Fibroblast of mammary gland (primary cell): ENCODE measurements at regions not wholly inside any gene's neighbourhood (a gene's known extent, or its start where the extent isn't known, plus 50 kb on each side); places are given as distances from the start of the nearest gene placed in this dataset.

ENCODE experiments used
- DNase-seq: peaks from one replicate; pipeline ENCODE4 v3.0.0-alpha.2; 2010; ENCODE audit warnings: low read depth
- H3K4me3 ChIP-seq: 2 replicates; pipeline ENCODE4 v1.5.1; 2011; ENCODE audit warnings: low read depth, mild to moderate bottlenecking, low read length, moderate library complexity; ENCODE audit not compliant: control insufficient read depth
- TF ChIP-seq, protein P1 (sequence below): conservative IDR thresholded peaks from 2 replicates; pipeline ENCODE4 v1.5.1; 2011; ENCODE audit warnings: low read depth, low read length, inconsistent platforms; ENCODE audit not compliant: control insufficient read depth, insufficient read depth

DNA sequence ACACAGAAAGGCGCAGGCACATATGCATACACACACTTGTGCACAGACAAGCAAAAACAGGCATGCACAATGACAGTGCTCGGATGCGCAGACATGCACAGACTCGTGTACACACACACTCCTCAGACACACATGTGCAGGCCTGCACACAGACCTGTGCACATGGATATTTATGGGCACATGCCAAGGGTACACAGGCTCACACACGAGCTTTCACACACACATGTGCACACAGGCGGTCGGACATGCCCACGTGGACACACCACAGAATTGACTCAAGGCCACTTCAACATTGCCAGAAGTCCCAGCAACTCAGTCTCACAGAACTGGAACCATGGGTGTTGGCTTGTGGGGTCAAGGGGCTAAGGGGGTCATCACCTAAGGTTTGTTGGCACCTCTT is 206.8 kb downstream of the URI1 start:
- no peak for DNase-seq
- no peak overlapping the region for H3K4me3 ChIP-seq
- TF ChIP-seq, protein P1, sequence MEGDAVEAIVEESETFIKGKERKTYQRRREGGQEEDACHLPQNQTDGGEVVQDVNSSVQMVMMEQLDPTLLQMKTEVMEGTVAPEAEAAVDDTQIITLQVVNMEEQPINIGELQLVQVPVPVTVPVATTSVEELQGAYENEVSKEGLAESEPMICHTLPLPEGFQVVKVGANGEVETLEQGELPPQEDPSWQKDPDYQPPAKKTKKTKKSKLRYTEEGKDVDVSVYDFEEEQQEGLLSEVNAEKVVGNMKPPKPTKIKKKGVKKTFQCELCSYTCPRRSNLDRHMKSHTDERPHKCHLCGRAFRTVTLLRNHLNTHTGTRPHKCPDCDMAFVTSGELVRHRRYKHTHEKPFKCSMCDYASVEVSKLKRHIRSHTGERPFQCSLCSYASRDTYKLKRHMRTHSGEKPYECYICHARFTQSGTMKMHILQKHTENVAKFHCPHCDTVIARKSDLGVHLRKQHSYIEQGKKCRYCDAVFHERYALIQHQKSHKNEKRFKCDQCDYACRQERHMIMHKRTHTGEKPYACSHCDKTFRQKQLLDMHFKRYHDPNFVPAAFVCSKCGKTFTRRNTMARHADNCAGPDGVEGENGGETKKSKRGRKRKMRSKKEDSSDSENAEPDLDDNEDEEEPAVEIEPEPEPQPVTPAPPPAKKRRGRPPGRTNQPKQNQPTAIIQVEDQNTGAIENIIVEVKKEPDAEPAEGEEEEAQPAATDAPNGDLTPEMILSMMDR, result no peak

DNA sequence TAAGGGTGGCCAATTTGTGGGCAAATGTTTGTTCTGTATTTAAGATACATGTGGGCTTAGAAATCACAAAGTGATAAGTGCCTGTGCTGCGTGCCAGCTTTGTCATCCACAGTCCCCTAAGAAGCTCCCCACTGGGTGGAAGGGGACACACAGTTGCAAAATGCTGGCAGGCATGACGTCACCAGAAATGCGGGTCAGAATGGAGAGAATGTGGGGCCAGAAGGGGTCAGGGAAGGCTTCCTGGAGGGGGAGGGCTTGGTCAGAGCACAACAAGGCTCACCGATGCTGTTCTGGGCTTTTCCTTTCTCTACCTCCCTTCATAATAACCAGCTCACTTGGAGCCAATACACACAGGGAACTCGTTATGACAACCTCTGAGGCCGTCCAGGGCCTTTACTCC is 207.3 kb downstream of the URI1 start:
- no peak overlapping the region for H3K4me3 ChIP-seq
- TF ChIP-seq, protein P1, result no peak
- DNase-seq, result no peak

DNA sequence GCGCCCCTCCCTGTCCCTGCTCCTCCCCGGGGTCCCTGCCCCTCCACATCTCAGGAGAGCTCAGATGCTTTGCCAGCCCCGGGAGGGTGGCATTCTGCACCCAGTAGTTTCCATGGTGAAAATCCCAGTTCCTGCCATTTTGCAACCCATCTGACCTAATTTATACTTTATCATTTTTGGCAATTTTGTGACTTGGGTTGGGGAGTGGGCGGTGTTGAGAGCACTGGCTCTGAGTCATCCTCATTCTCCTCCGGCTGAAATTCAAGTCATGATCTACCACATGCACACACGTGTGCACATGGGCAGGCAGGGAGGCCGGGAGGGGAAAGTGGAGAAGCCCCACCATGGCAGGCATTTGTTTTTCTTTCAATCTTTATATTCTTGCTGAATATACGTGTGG is 208.6 kb downstream of the URI1 start:
- TF ChIP-seq, protein P1, result no peak
- H3K4me3 ChIP-seq, result no peak overlapping the region
- no peak for DNase-seq

DNA sequence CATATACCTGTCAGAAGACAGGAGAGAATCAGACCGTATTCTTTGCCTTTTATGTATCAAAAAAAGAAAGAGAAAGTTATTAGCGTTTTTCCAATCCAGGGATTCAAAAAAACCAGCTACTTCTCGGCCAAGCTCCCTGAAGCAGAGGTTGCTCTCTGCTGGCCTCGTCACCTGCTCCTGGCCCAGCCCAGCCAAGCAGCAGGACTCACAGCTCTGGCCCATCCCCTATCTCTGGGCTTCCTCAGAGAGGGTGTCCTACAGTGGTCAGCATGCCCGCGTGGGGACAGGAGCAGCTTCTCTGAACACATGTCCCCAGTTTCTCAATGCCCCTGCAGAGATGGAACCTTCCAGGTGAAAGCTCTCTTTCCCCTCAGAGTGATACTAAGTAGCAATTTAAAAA is 209.0 kb downstream of the URI1 start:
- no peak overlapping the region for H3K4me3 ChIP-seq
- TF ChIP-seq, protein P1, result no peak
- DNase-seq, result no peak

DNA sequence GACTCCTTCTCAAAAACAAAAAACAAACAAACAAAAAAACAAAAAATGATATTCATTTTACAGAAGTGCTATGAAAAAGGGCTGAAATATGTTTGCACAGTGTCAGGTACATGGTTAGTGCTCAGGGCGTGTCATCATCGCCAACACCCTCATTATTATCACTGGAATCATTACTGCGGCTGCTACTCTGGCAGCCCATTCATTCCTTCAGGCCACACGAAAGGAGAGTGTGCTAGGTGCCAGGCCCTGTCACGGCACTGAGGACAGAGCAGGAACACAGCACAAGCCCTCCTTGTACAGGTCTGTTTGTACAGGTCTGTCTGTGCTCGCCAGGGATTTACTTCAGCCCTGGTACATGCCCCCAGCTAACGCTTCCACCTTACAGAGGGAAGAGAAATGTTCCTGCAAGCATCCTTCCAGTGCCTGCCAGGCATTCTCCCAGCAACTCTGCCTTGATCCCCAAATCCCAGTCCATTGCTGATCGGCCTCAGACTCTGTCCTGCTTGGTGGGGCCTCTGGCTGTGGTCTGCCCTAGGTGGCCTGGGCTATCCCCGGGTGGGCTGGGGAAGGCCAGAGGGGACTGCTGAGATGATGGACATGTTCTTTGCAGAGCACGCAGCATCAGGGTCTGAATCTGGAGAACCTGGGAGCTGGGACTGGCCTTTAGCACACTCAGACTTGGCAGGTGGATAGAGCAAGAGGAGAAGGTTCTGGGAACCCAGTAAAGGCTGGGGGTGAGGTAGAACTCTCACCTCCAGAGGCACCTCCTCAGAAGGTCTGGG is 210.7 kb downstream of the URI1 start:
- DNase-seq, result no peak
- TF ChIP-seq, protein P1, result no peak
- no peak overlapping the region for H3K4me3 ChIP-seq

DNA sequence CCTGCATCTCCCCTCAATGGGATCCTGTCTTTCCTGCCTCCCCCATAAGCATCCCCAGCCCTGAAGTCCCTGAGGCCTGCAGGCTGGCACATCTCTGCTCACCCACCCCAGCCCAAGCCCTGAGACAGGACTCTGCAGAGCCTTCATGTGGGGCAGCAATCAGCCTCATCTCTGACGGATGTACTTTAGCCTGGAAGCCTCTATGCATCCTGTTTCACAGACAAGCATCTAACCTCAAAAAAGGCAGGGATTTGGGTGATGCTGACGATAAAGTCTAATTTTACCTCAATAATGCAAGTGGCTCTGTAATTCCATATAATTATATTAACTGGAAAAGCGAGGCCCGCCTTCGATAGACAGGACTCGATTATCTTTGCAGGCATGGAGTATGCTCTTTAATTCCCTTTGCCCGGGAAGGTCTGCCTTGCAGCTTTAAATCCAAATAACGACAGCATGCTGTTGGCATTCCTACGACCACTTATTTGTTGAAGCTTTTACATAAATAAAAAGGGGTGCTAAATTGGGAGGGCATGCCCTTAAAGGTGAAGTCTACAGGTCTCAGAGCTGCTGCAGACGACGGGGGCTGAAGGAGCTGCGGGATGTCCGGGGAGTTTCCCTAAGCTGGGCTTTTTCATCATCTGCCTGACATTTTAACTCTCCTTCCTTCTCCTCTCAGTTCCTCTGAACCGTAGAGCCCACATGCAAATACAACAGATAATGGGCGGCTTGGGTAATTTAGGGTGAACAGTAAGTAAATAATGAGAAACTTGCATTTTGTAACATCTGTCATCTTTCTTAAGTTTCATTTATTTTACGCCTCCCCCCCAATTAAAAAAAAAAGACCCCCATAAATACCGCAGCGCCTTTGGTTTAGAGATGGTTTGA is 211.5 kb downstream of the URI1 start:
- TF ChIP-seq, protein P1, result no peak
- no peak for DNase-seq
- no peak overlapping the region for H3K4me3 ChIP-seq
